ENCODE measurements at regions not wholly inside any gene's neighbourhood (a gene's known extent, or its start where the extent isn't known, plus 50 kb on each side); places are given as distances from the start of the nearest gene placed in this dataset.

DNA sequence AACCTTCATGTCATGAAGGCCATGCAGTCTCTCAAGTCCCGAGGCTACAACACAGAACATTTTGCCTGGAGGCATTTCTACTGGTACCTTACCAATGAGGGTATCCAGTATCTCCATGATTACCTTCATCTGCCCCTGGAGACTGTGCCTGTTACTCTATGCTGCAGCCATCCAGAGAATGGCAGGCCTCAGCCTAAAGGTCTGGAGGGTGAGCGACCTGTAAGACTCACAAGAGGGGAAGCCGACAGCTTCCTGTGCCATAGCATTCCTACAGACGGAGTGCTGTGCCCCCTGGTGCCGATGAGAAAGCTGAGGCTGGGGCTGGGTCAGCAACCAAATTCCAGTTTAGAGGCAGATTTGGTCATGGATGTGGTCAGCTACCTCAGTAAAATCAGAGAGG is 51.3 kb upstream of the CADPS start:
- DNase-seq (ENCODE audit: low spot score in 2 of 2): no peak
- Histone ChIP-seq H3K4me1 (no peaks in the 10 kb centered on the region), H3K27me3 (no peaks in the 10 kb centered on the region), H3K36me3 (no peaks in the 10 kb centered on the region), H3K27ac (no peak overlapping the region), H3K9me3 (no peaks in the 10 kb centered on the region), H3K4me3 (no peak overlapping the region)
- intact Hi-C loops (cut with DNase I): no loop called here
- TF ChIP-seq, protein P1, sequence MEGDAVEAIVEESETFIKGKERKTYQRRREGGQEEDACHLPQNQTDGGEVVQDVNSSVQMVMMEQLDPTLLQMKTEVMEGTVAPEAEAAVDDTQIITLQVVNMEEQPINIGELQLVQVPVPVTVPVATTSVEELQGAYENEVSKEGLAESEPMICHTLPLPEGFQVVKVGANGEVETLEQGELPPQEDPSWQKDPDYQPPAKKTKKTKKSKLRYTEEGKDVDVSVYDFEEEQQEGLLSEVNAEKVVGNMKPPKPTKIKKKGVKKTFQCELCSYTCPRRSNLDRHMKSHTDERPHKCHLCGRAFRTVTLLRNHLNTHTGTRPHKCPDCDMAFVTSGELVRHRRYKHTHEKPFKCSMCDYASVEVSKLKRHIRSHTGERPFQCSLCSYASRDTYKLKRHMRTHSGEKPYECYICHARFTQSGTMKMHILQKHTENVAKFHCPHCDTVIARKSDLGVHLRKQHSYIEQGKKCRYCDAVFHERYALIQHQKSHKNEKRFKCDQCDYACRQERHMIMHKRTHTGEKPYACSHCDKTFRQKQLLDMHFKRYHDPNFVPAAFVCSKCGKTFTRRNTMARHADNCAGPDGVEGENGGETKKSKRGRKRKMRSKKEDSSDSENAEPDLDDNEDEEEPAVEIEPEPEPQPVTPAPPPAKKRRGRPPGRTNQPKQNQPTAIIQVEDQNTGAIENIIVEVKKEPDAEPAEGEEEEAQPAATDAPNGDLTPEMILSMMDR (IDR thresholded peaks at IDR 0.05): no peak

DNA sequence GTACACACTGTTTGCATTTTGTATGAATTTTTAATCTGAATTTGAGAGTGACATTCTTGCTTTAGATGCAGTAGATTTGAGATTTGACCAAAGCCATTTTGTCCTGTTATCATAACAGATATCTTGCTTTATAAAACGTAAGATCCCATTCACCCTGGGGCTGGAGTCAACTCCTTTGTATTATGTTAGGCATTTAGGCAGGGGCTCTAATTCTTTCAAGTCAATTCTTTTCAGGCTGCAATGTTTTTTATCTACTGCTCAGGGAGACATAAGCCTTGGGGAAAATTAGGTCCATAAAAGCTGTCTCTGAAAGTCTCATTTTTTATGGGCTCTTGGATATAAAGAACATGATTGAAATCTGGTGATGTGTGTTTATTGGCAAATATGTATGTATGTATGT is 53.0 kb upstream of the CADPS start:
- no peaks in the 10 kb centered on the region for H3K36me3 ChIP-seq
- TF ChIP-seq, protein P1 (IDR thresholded peaks at IDR 0.05): no peak
- intact Hi-C loops (cut with DNase I): no loop called here

DNA sequence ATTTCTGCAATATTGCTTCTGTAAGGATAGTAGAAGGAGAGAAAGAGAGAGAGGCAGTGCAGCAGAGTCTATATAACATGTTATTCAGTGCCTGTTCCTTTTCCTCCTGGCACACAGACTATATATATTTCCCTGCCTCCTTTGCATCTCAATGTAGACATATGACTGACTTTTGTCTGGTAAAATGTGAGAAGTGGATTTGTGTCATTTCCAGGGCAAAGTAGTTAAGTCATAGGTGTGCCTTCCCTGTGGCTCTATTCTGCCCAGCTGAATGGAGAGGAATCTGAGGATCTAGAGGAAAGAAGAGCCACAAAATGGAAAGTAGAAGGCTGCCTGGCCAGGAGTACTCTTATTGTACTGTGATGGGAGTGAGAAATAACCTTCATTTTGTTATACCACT is 54.6 kb upstream of the CADPS start:
- Histone ChIP-seq H3K4me1 (no peaks in the 10 kb centered on the region), H3K36me3 (no peaks in the 10 kb centered on the region), H3K27ac (no peak overlapping the region), H3K9me3 (no peaks in the 10 kb centered on the region), H3K27me3 (no peaks in the 10 kb centered on the region), H3K4me3 (no peak overlapping the region)
- no peak for DNase-seq (ENCODE audit: low spot score in 2 of 2)
- TF ChIP-seq, protein P1 (IDR thresholded peaks at IDR 0.05): no peak
- intact Hi-C loops (cut with DNase I): no loop called here

More for the DNA sequence above, 53.0 kb upstream of the CADPS start:
- Histone ChIP-seq H3K27ac (no peak overlapping the region), H3K9me3 (no peaks in the 10 kb centered on the region), H3K27me3 (no peaks in the 10 kb centered on the region), H3K4me3 (no peak overlapping the region), H3K4me1 (no peaks in the 10 kb centered on the region)
- DNase-seq (ENCODE audit: low spot score in 2 of 2): no peak

DNA sequence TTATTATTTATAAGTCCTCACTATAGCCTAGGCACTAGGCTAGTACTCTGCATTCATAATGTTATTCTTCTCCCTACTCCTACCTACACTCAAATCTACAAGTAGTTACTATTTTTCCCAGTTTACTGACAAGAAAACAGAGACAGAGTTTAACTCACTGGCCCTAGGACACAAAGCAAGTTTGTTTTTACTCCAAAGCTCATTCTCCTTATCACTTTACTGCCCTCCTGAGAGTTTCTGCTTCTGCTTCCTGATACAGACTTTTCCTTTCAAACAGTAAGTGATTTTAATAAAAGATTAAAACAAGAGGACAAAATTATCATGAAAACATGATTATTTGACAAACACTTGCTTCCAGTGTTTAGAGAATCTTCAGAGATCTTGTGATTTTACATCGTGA is 60.6 kb upstream of the CADPS start:
- DNase-seq (ENCODE audit: low spot score in 2 of 2): no peak
- Histone ChIP-seq H3K4me1 (no peaks in the 10 kb centered on the region), H3K4me3 (no peak overlapping the region), H3K27ac (no peak overlapping the region), H3K9me3 (no peaks in the 10 kb centered on the region), H3K36me3 (no peaks in the 10 kb centered on the region), H3K27me3 (no peaks in the 10 kb centered on the region)
- TF ChIP-seq, protein P1 (IDR thresholded peaks at IDR 0.05): no peak
- intact Hi-C loops (cut with DNase I): no loop called here

DNA sequence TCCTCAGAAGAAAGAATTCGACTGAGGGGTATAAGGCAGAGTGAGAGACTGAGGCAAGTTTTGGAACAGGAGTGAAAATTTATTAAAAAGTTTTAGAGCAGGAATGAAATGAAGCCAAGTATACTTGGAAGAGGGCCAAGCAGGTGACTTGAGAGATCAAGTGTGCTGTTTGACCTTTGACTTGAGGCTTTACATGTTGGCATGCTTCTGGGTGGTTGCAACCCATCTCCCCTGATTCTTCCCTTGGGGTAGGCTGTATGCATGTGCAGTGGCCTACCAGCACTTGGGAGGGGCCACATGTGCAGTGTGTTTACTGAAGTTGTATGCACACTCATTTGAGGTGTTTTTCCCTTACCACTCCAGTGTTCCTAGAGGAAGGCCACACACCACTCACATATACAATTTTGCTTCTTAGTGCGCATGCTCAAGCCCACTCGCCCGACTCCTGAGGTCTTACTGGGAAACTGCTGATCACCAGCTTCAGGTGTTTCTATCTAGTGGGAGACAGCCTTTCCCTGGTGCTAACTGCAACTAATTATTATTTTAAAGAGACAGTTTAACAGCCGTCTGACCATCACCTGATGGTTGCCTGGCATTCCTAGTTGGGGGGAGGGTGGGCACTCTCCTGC is 61.5 kb upstream of the CADPS start:
- Histone ChIP-seq H3K4me1 (no peaks in the 10 kb centered on the region), H3K36me3 (no peaks in the 10 kb centered on the region), H3K27ac (no peak overlapping the region), H3K4me3 (no peak overlapping the region), H3K27me3 (no peaks in the 10 kb centered on the region), H3K9me3 (no peaks in the 10 kb centered on the region)
- DNase-seq (ENCODE audit: low spot score in 2 of 2): no peak
- TF ChIP-seq, protein P1 (IDR thresholded peaks at IDR 0.05): no peak
- intact Hi-C loops (cut with DNase I): no loop called here

DNA sequence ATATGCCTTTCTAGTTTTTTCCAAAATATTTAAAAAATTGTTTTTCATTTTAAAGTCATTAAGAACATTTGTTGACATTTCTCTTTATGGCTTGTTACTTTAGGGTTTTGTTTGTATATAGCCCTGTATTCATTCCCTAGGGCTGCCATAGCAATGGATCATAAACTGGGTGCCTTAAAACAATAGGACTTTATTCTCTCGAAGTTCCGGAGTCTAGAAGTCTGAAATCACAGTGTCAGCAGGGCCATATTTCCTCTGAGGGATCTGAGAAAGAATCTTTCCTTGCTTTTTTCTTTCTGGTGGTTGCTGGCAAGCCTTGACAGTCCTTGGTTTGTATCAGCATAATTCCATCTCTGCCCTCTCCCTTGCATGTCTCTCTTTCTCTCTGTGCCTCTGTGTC is 63.4 kb upstream of the CADPS start:
- Histone ChIP-seq H3K27me3 (no peaks in the 10 kb centered on the region), H3K9me3 (no peaks in the 10 kb centered on the region), H3K4me3 (no peak overlapping the region), H3K27ac (no peak overlapping the region), H3K4me1 (no peaks in the 10 kb centered on the region), H3K36me3 (no peaks in the 10 kb centered on the region)
- intact Hi-C loops (cut with DNase I): no loop called here
- TF ChIP-seq, protein P1 (IDR thresholded peaks at IDR 0.05): no peak
- DNase-seq (ENCODE audit: low spot score in 2 of 2): no peak
